ENCODE measurements at regions not wholly inside any gene's neighbourhood (a gene's known extent, or its start where the extent isn't known, plus 50 kb on each side); places are given as distances from the start of the nearest gene placed in this dataset.
"Not testable (repeated sequence)": the region's sequence is repeated elsewhere in the genome, so short reads cannot be mapped to it uniquely, and the experiment has no call there.

GRCh38 chr14:25680934-25681333 lies 631.0 kb upstream of the STXBP6 start:
- Histone ChIP-seq H3K79me2 (replicated peaks; ENCODE audit: insufficient read depth, low read length) (no peaks in the 10 kb centered on the region), H4K20me1 (ENCODE audit: insufficient read depth) (no peaks in the 10 kb centered on the region), H3K9ac (ENCODE audit: low read length) (no peak overlapping the region), H3K9me3 (ENCODE audit: low read length) (no peaks in the 10 kb centered on the region), H3K27ac (ENCODE audit: low read length) (no peak overlapping the region), H3K27me3 (ENCODE audit: insufficient read depth, low read depth, low read length) (no peaks in the 10 kb centered on the region), H3K4me2 (ENCODE audit: low read length) (no peak overlapping the region), H3K4me3 (ENCODE audit: low read length) (no peak overlapping the region), H2AFZ (ENCODE audit: low read depth, low read length) (no peak overlapping the region), H3K9me2 (ENCODE audit: insufficient read depth, low read length) (no peaks in the 10 kb centered on the region), H3K36me3 (ENCODE audit: insufficient read depth, low read length) (no peaks in the 10 kb centered on the region), H3F3A (ENCODE audit: insufficient read depth, low read length, poor library complexity, severe bottlenecking) (no peaks in the 10 kb centered on the region)
- TF ChIP-seq MXI1 (conservative IDR thresholded peaks at IDR 0.05; ENCODE audit: poor library complexity, severe bottlenecking) (no peak), TAF1 (IDR thresholded peaks at IDR 0.05; ENCODE audit: low read depth) (no peak), SMC3 (conservative IDR thresholded peaks at IDR 0.05; ENCODE audit: poor library complexity) (no peak), POLR2AphosphoS5 (IDR thresholded peaks at IDR 0.05) (no peak), EZH2 (IDR thresholded peaks at IDR 0.05; ENCODE audit: borderline replicate concordance, insufficient read depth, low read length, poor library complexity, severe bottlenecking) (no peak), CTCF (IDR thresholded peaks at IDR 0.05; ENCODE audit: poor library complexity, severe bottlenecking) (no peak), RAD21 (conservative IDR thresholded peaks at IDR 0.05) (no peak), REST (IDR thresholded peaks at IDR 0.05; ENCODE audit: borderline replicate concordance) (no peak), EP300 (conservative IDR thresholded peaks at IDR 0.05; ENCODE audit: poor library complexity, severe bottlenecking) (no peak)

- H3K27ac ChIP-seq (ENCODE audit: low read length); H2AFZ ChIP-seq (ENCODE audit: low read depth, low read length); H3K4me2 ChIP-seq (ENCODE audit: low read length); H3K9me2 ChIP-seq (ENCODE audit: insufficient read depth, low read length); H3F3A ChIP-seq (ENCODE audit: insufficient read depth, low read length, poor library complexity, severe bottlenecking); H3K36me3 ChIP-seq (ENCODE audit: insufficient read depth, low read length); H3K9ac ChIP-seq (ENCODE audit: low read length); H3K79me2 ChIP-seq (replicated peaks; ENCODE audit: insufficient read depth, low read length); H3K9me3 ChIP-seq (ENCODE audit: low read length); H3K4me3 ChIP-seq (ENCODE audit: low read length); H4K20me1 ChIP-seq (ENCODE audit: insufficient read depth); H3K27me3 ChIP-seq (ENCODE audit: insufficient read depth, low read depth, low read length): not testable (repeated sequence)
These were observed 630.6 kb upstream of the STXBP6 start for GRCh38 chr14:25680511-25680910.

GRCh38 chr14:25677111-25677510 lies 627.2 kb upstream of the STXBP6 start:
- H3K9me3 ChIP-seq (ENCODE audit: low read length): no peaks in the 10 kb centered on the region
- H3K4me3 ChIP-seq (ENCODE audit: low read length): no peak overlapping the region

More at GRCh38 chr14:25677111-25677510, 627.2 kb upstream of the STXBP6 start:
- TF ChIP-seq SMC3 (conservative IDR thresholded peaks at IDR 0.05; ENCODE audit: poor library complexity) (no peak), CTCF (IDR thresholded peaks at IDR 0.05; ENCODE audit: poor library complexity, severe bottlenecking) (no peak), EP300 (conservative IDR thresholded peaks at IDR 0.05; ENCODE audit: poor library complexity, severe bottlenecking) (no peak), REST (IDR thresholded peaks at IDR 0.05; ENCODE audit: borderline replicate concordance) (no peak), RAD21 (conservative IDR thresholded peaks at IDR 0.05) (no peak), EZH2 (IDR thresholded peaks at IDR 0.05; ENCODE audit: borderline replicate concordance, insufficient read depth, low read length, poor library complexity, severe bottlenecking) (no peak), TAF1 (IDR thresholded peaks at IDR 0.05; ENCODE audit: low read depth) (no peak), POLR2AphosphoS5 (IDR thresholded peaks at IDR 0.05) (no peak), MXI1 (conservative IDR thresholded peaks at IDR 0.05; ENCODE audit: poor library complexity, severe bottlenecking) (no peak)
- H3K9me2 ChIP-seq (ENCODE audit: insufficient read depth, low read length): no peaks in the 10 kb centered on the region
- H3K4me2 ChIP-seq (ENCODE audit: low read length): no peak overlapping the region
- no peaks in the 10 kb centered on the region for H3K36me3 ChIP-seq (ENCODE audit: insufficient read depth, low read length)
- no peak overlapping the region for H3K9ac ChIP-seq (ENCODE audit: low read length)
- no peaks in the 10 kb centered on the region for H3F3A ChIP-seq (ENCODE audit: insufficient read depth, low read length, poor library complexity, severe bottlenecking)
- no peak overlapping the region for H3K27ac ChIP-seq (ENCODE audit: low read length)
- H2AFZ ChIP-seq (ENCODE audit: low read depth, low read length): no peak overlapping the region
- H3K27me3 ChIP-seq (ENCODE audit: insufficient read depth, low read depth, low read length): no peaks in the 10 kb centered on the region
- H3K79me2 ChIP-seq (replicated peaks; ENCODE audit: insufficient read depth, low read length): no peaks in the 10 kb centered on the region
- H4K20me1 ChIP-seq (ENCODE audit: insufficient read depth): no peaks in the 10 kb centered on the region
